HFFc6 (cell line): ENCODE measurements at regions not wholly inside any gene's neighbourhood (a gene's known extent, or its start where the extent isn't known, plus 50 kb on each side); places are given as distances from the start of the nearest gene placed in this dataset.

ENCODE experiments used
- DNase-seq: peaks from one replicate; pipeline ENCODE4 v3.0.0-alpha.2; 2018
- H3K27ac Mint-ChIP-seq: 2 replicates; pipeline ENCODE4 v1.8.0; 2020; ENCODE audit warnings: mild to moderate bottlenecking, mixed read lengths
- H3K27me3 Mint-ChIP-seq: 2 replicates; pipeline ENCODE4 v1.8.0; 2021; ENCODE audit warnings: mild to moderate bottlenecking, moderate library complexity, mixed read lengths; ENCODE audit not compliant: insufficient read depth
- H3K36me3 Mint-ChIP-seq: 2 replicates; pipeline ENCODE4 v1.8.0; 2021; ENCODE audit warnings: low read depth, mixed read lengths
- H3K4me1 Mint-ChIP-seq: 2 replicates; pipeline ENCODE4 v1.8.0; 2020; ENCODE audit warnings: low read depth, mixed read lengths
- H3K4me3 Mint-ChIP-seq: 2 replicates; pipeline ENCODE4 v1.8.0; 2020; ENCODE audit warnings: mild to moderate bottlenecking, moderate library complexity, mixed read lengths
- H3K9me3 Mint-ChIP-seq: 2 replicates; pipeline ENCODE4 v1.8.0; 2020; ENCODE audit warnings: mild to moderate bottlenecking, mixed read lengths
- CTCF ChIP-seq: fragments of 200-600 bp; sonication (generic); IDR thresholded peaks from 2 replicates; pipeline ENCODE4 v1.5.0; 2021; ENCODE audit warnings: antibody characterized with exemption, mild to moderate bottlenecking

- Mint-ChIP-seq H3K36me3 (no peaks in the 10 kb centered on the region), H3K4me3 (no peak overlapping the region), H3K4me1 (no peaks in the 10 kb centered on the region), H3K27ac (no peak overlapping the region), H3K9me3 (no peaks in the 10 kb centered on the region), H3K27me3 (no peaks in the 10 kb centered on the region)
- DNase-seq: no peak
- TF ChIP-seq CTCF: no peak
These were observed 340.6 kb downstream of the TFEC start for GRCh38 chr7:115689941-115690340.

GRCh38 chr7:115683093-115683492, 347.5 kb downstream of the TFEC start:
- no peak for DNase-seq
- Mint-ChIP-seq H3K9me3 (no peaks in the 10 kb centered on the region), H3K36me3 (no peaks in the 10 kb centered on the region), H3K4me3 (no peak overlapping the region), H3K27me3 (no peaks in the 10 kb centered on the region), H3K27ac (no peak overlapping the region), H3K4me1 (peaks cover 27% of the 10 kb centered on the region)
- no peak for TF ChIP-seq CTCF

GRCh38 chr7:115682507-115682906, 348.1 kb downstream of the TFEC start:
- TF ChIP-seq CTCF: no peak
- H3K27me3 Mint-ChIP-seq: no peaks in the 10 kb centered on the region
- no peaks in the 10 kb centered on the region for H3K9me3 Mint-ChIP-seq
- DNase-seq: no peak
- no peak overlapping the region for H3K4me3 Mint-ChIP-seq
- H3K4me1 Mint-ChIP-seq: peaks cover 33% of the 10 kb centered on the region
- no peaks in the 10 kb centered on the region for H3K36me3 Mint-ChIP-seq
- no peak overlapping the region for H3K27ac Mint-ChIP-seq

- H3K27ac Mint-ChIP-seq: no peak overlapping the region
- TF ChIP-seq CTCF: no peak
- no peaks in the 10 kb centered on the region for H3K27me3 Mint-ChIP-seq
- H3K4me3 Mint-ChIP-seq: no peak overlapping the region
- H3K36me3 Mint-ChIP-seq: no peaks in the 10 kb centered on the region
- peaks cover 48% of the 10 kb centered on the region for H3K4me1 Mint-ChIP-seq
- DNase-seq: no peak
- H3K9me3 Mint-ChIP-seq: no peaks in the 10 kb centered on the region
These were observed 349.6 kb downstream of the TFEC start for GRCh38 chr7:115680921-115681320.

GRCh38 chr7:115679976-115680375, 350.6 kb downstream of the TFEC start:
- no peaks in the 10 kb centered on the region for H3K27me3 Mint-ChIP-seq
- H3K4me3 Mint-ChIP-seq: no peak overlapping the region
- peaks cover 48% of the 10 kb centered on the region for H3K4me1 Mint-ChIP-seq
- peak; percentile 79 for TF ChIP-seq CTCF
- H3K36me3 Mint-ChIP-seq: no peaks in the 10 kb centered on the region
- peak; percentile 55 for DNase-seq
- no peak overlapping the region for H3K27ac Mint-ChIP-seq
- no peaks in the 10 kb centered on the region for H3K9me3 Mint-ChIP-seq

GRCh38 chr7:115679423-115679822, 351.1 kb downstream of the TFEC start:
- TF ChIP-seq CTCF: no peak
- H3K4me1 Mint-ChIP-seq: peaks cover 51% of the 10 kb centered on the region
- DNase-seq: no peak
- no peaks in the 10 kb centered on the region for H3K9me3 Mint-ChIP-seq
- no peak overlapping the region for H3K4me3 Mint-ChIP-seq
- no peaks in the 10 kb centered on the region for H3K27me3 Mint-ChIP-seq
- H3K36me3 Mint-ChIP-seq: no peaks in the 10 kb centered on the region
- no peak overlapping the region for H3K27ac Mint-ChIP-seq
